Activated CD8-positive, alpha-beta T cell treated with anti-CD3 and anti-CD28 coated beads, Interleukin-2, amount 10 ng/mL, durations not matched to agents 7 days and 5 days (primary cell): ENCODE measurements at regions not wholly inside any gene's neighbourhood (a gene's known extent, or its start where the extent isn't known, plus 50 kb on each side); places are given as distances from the start of the nearest gene placed in this dataset.
"Not testable (repeated sequence)": the region's sequence is repeated elsewhere in the genome, so short reads cannot be mapped to it uniquely, and the experiment has no call there.

Experiments used
- ATAC-seq: fragments of 150-1000 bp; cut with Tn5 transposase; one replicate; pipeline ENCODE4 v1.10.0; 2021; ENCODE audit warnings: moderate library complexity
- CTCF ChIA-PET: fragments of 350-600 bp; sonication (Branson Sonifier 250); formaldehyde crosslinking; loops from one replicate; lab custom pipeline; 2021; ENCODE audit warnings: antibody characterized with exemption; lab: Charles Lee
- POLR2A ChIA-PET: fragments of 350-600 bp; sonication (Branson Sonifier 250); formaldehyde crosslinking; loops from one replicate; lab custom pipeline; 2021; ENCODE audit warnings: antibody characterized with exemption; lab: Charles Lee
- DNase-seq: peaks from one replicate; pipeline ENCODE4 v3.0.0-alpha.2; 2020
- H3K27ac Mint-ChIP-seq: one replicate; pipeline ENCODE4 v1.8.0; 2021; ENCODE audit warnings: mild to moderate bottlenecking, mixed read lengths
- H3K27me3 Mint-ChIP-seq: one replicate; pipeline ENCODE4 v1.8.0; 2021; ENCODE audit warnings: low read depth, mixed read lengths
- H3K36me3 Mint-ChIP-seq: one replicate; pipeline ENCODE4 v1.8.0; 2021; ENCODE audit warnings: low read depth, mixed read lengths
- H3K4me1 Mint-ChIP-seq: one replicate; pipeline ENCODE4 v1.8.0; 2021; ENCODE audit warnings: low read depth, mixed read lengths
- H3K4me3 Mint-ChIP-seq: one replicate; pipeline ENCODE4 v1.8.0; 2021; ENCODE audit warnings: mild to moderate bottlenecking, mixed read lengths
- H3K9me3 Mint-ChIP-seq: one replicate; pipeline ENCODE4 v1.8.0; 2022; ENCODE audit warnings: mixed read lengths; ENCODE audit not compliant: insufficient read depth

GRCh38 chr2:186138845-186139244, 347.2 kb upstream of the ZC3H15 start:
- ATAC-seq = no peak
- CTCF ChIA-PET = no interaction called here
- no peak overlapping the region for H3K4me3 Mint-ChIP-seq

GRCh38 chr2:186159101-186159500, 327.0 kb upstream of the ZC3H15 start:
- ATAC-seq (no peak), DNase-seq (no peak)
- CTCF ChIA-PET = no interaction called here
- Mint-ChIP-seq H3K27ac (no peak overlapping the region), H3K9me3 (peaks cover 7% of the 10 kb centered on the region), H3K4me3 (no peak overlapping the region), H3K27me3 (no peaks in the 10 kb centered on the region), H3K36me3 (no peaks in the 10 kb centered on the region), H3K4me1 (no peaks in the 10 kb centered on the region)
- POLR2A ChIA-PET = no interaction called here

More at GRCh38 chr2:186138845-186139244, 347.2 kb upstream of the ZC3H15 start:
- no peaks in the 10 kb centered on the region for H3K36me3 Mint-ChIP-seq
- no peak for DNase-seq
- no peak overlapping the region for H3K27ac Mint-ChIP-seq
- H3K9me3 Mint-ChIP-seq = no peaks in the 10 kb centered on the region
- no peaks in the 10 kb centered on the region for H3K27me3 Mint-ChIP-seq
- POLR2A ChIA-PET = no interaction called here
- no peaks in the 10 kb centered on the region for H3K4me1 Mint-ChIP-seq

DNA sequence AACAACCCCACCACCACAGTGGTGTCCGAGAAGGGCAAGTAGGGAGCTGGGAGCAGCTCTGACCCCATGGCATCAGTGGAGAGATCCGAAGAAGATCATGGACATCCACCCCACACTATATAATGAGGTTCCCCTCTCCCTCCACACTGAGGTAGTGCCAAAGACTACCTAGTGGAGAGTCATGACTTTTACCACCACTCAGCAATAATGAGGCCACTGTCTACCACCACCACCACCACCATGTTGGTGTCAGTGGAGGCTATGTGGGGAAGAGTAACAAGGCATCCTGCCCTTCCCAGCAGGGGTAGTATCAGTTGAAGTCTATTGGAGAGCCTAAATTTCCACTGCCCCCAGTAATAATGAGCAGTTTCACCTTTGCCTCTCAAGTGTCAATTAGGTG, 321.7 kb upstream of the ZC3H15 start:
- ChIA-PET CTCF (no interaction called here), POLR2A (no interaction called here)
- DNase-seq (no peak), ATAC-seq (no peak)
- no peaks in the 10 kb centered on the region for H3K4me1 Mint-ChIP-seq
- H3K27ac Mint-ChIP-seq = no peak overlapping the region
- H3K27me3 Mint-ChIP-seq = no peaks in the 10 kb centered on the region
- H3K9me3 Mint-ChIP-seq = peaks cover 4% of the 10 kb centered on the region
- no peak overlapping the region for H3K4me3 Mint-ChIP-seq
- H3K36me3 Mint-ChIP-seq = no peaks in the 10 kb centered on the region

DNA sequence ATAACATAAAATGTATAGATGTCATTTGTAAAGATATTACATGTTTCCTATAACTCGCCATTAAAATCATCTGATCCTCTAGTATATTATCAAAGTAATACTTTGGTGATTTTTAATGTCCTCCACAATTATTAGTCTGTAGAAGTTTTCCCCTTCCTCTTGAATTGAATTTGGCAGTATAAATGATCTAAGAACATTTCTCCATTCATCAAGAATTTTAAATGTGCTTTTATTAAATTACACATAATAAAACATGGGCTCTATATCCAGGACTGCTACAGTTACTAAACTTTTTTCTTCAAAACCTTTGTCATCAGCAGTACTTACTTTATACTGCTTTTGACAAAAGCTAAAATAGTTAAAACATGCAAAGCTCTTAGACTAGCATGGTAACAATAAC, 315.4 kb upstream of the ZC3H15 start:
- POLR2A ChIA-PET = no interaction called here

DNA sequence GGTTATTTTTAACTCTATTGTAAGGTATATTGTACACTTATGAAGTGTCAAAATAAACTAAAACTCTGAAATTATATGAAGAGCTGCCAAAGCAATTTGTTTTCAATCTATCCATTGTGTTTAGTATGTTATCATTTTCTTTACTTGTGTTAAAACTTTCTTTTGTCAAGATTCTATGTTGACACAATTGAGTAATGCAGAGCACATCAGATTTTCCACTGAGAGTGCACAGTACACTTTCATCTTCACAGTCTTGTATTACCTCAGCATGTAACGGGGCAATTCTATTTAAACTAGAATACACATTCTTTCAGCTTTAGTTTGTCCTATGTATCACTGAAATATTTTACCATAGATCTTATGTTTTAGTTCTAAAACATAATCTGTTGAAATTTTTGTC, 304.4 kb upstream of the ZC3H15 start:
- no peak for DNase-seq
- no peaks in the 10 kb centered on the region for H3K27me3 Mint-ChIP-seq
- H3K36me3 Mint-ChIP-seq = no peaks in the 10 kb centered on the region
- CTCF ChIA-PET = no interaction called here
- no peak overlapping the region for H3K4me3 Mint-ChIP-seq
- POLR2A ChIA-PET = no interaction called here
- H3K9me3 Mint-ChIP-seq = no peaks in the 10 kb centered on the region
- H3K27ac Mint-ChIP-seq = no peak overlapping the region
- no peaks in the 10 kb centered on the region for H3K4me1 Mint-ChIP-seq
- ATAC-seq = no peak

More for the DNA sequence above, 315.4 kb upstream of the ZC3H15 start:
- CTCF ChIA-PET = no interaction called here
- DNase-seq (no peak), ATAC-seq (no peak)
- no peak overlapping the region for H3K27ac Mint-ChIP-seq
- no peaks in the 10 kb centered on the region for H3K9me3 Mint-ChIP-seq
- no peaks in the 10 kb centered on the region for H3K4me1 Mint-ChIP-seq
- no peak overlapping the region for H3K4me3 Mint-ChIP-seq
- no peaks in the 10 kb centered on the region for H3K27me3 Mint-ChIP-seq
- H3K36me3 Mint-ChIP-seq = no peaks in the 10 kb centered on the region

DNA sequence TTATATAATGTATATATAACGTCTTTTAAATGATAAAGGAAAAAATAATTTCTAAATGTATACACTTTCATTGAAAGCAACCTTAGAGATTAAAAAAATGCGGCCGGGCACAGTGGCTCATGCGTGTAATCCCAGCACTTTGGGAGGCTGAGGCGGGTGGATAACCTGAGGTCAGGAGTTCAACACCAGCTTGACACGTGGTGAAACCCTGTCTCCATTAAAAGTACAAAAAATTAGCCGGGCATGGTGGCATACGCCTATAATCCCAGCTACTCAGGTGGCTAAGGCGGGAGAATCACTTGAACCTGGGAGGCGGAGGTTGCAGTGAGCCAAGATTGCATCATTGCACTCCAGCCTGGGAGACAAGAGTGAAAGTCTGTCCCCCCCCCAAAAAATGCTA, 303.7 kb upstream of the ZC3H15 start:
- ATAC-seq, H3K4me3 Mint-ChIP-seq, H3K9me3 Mint-ChIP-seq, H3K27me3 Mint-ChIP-seq, H3K27ac Mint-ChIP-seq, H3K36me3 Mint-ChIP-seq, POLR2A ChIA-PET, H3K4me1 Mint-ChIP-seq, DNase-seq, CTCF ChIA-PET: not testable (repeated sequence)

DNA sequence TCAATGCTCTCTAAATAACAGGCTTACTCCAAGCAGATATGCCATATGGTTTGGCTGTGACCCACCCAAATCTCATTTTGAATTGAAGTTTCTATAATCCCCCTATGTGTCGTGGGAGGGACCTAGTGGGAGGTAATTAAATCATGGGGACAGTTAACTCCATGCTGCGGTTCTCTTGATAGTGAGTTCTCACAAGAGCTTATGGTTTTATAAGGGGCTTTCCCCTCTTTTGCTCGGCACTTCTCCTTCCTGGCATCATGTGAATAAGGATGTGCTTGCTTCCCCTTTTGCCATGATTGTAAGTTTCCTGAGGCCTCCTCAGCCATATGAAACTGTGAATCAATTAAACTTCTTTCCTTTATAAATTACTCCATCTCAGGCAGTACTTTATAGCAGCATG, 302.7 kb upstream of the ZC3H15 start:
- Mint-ChIP-seq H3K4me3 (no peak overlapping the region), H3K4me1 (no peaks in the 10 kb centered on the region), H3K36me3 (no peaks in the 10 kb centered on the region), H3K27me3 (no peaks in the 10 kb centered on the region), H3K27ac (no peak overlapping the region), H3K9me3 (no peaks in the 10 kb centered on the region)
- ATAC-seq (no peak), DNase-seq (no peak)
- POLR2A ChIA-PET = no interaction called here
- CTCF ChIA-PET = no interaction called here

DNA sequence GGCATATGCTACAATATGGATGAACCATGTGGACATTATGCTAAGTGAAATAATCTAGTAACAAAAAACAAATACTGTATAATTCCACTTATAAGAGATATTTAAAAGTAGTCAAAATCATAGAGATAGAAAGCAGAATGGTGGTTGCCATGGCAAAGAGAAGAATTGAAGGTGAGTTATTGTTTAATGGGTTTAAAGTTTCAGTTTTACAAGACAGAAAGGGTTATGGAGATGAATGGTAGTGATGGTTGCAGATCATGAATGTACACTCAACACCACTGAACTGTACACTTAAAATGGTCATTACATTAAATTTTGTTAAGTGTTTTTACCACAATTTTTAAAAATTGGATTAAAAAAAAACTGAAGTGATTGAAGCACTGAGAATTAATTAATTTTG, 298.2 kb upstream of the ZC3H15 start:
- no peak for ATAC-seq
- H3K27ac Mint-ChIP-seq = no peak overlapping the region
- POLR2A ChIA-PET = no interaction called here
- no peak overlapping the region for H3K4me3 Mint-ChIP-seq
- H3K27me3 Mint-ChIP-seq = no peaks in the 10 kb centered on the region
- no peaks in the 10 kb centered on the region for H3K36me3 Mint-ChIP-seq
- H3K4me1 Mint-ChIP-seq = no peaks in the 10 kb centered on the region
- CTCF ChIA-PET = no interaction called here
- peaks cover 4% of the 10 kb centered on the region for H3K9me3 Mint-ChIP-seq
- no peak for DNase-seq

- H3K27me3 Mint-ChIP-seq = no peaks in the 10 kb centered on the region
- no peaks in the 10 kb centered on the region for H3K4me1 Mint-ChIP-seq
- ATAC-seq (no peak), DNase-seq (no peak)
- ChIA-PET POLR2A (no interaction called here), CTCF (interaction anchor here (1.2 kb wide), 1 partner anchor 15 kb away, joined by 3 read pairs; no protein-coding TSS in a partner anchor)
- H3K36me3 Mint-ChIP-seq = no peaks in the 10 kb centered on the region
- peaks cover 4% of the 10 kb centered on the region for H3K9me3 Mint-ChIP-seq
- H3K27ac Mint-ChIP-seq = no peak overlapping the region
- H3K4me3 Mint-ChIP-seq = no peak overlapping the region
Measured at GRCh38 chr2:186189816-186190215, 296.2 kb upstream of the ZC3H15 start.

- H3K4me3 Mint-ChIP-seq = no peak overlapping the region
- POLR2A ChIA-PET = no interaction called here
- DNase-seq = no peak
- H3K36me3 Mint-ChIP-seq = no peaks in the 10 kb centered on the region
- H3K27ac Mint-ChIP-seq = no peak overlapping the region
- peaks cover 4% of the 10 kb centered on the region for H3K9me3 Mint-ChIP-seq
- no peaks in the 10 kb centered on the region for H3K4me1 Mint-ChIP-seq
- CTCF ChIA-PET = no interaction called here
- no peaks in the 10 kb centered on the region for H3K27me3 Mint-ChIP-seq
- ATAC-seq = no peak
Measured at GRCh38 chr2:186195696-186196095, 290.4 kb upstream of the ZC3H15 start.

- Mint-ChIP-seq H3K4me3 (no peak overlapping the region), H3K9me3 (no peaks in the 10 kb centered on the region)
- CTCF ChIA-PET = no interaction called here
Measured at GRCh38 chr2:186197955-186198354, 288.1 kb upstream of the ZC3H15 start.

GRCh38 chr2:186199029-186199428, 287.0 kb upstream of the ZC3H15 start:
- ChIA-PET POLR2A (no interaction called here), CTCF (no interaction called here)
- Mint-ChIP-seq H3K4me1 (no peaks in the 10 kb centered on the region), H3K4me3 (no peak overlapping the region), H3K36me3 (no peaks in the 10 kb centered on the region), H3K27ac (no peak overlapping the region), H3K27me3 (no peaks in the 10 kb centered on the region), H3K9me3 (no peaks in the 10 kb centered on the region)
- DNase-seq (no peak), ATAC-seq (no peak)

More at GRCh38 chr2:186197955-186198354, 288.1 kb upstream of the ZC3H15 start:
- Mint-ChIP-seq H3K4me1 (no peaks in the 10 kb centered on the region), H3K36me3 (no peaks in the 10 kb centered on the region), H3K27me3 (no peaks in the 10 kb centered on the region), H3K27ac (no peak overlapping the region)
- POLR2A ChIA-PET = no interaction called here
- DNase-seq (no peak), ATAC-seq (no peak)

DNA sequence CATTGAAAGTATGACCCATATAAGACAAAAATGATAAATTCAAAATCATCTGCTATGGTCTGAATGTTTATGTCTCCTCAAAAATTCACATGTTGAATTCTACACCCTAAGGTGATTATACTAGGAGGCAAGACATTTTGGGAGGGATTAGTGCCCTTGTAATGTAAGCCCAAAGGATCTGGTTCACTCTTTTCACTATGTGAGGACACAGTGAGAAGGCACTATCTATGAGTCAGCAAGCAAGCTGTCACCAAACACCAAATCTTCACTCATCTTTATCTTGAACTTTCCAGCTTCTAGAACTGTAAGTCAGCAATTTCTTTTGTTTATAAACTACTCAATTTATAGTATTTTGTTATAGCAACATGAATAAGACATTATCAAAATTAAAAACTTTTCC, 284.7 kb upstream of the ZC3H15 start:
- no peaks in the 10 kb centered on the region for H3K9me3 Mint-ChIP-seq
- no peak overlapping the region for H3K4me3 Mint-ChIP-seq
- no peak for ATAC-seq
- no peaks in the 10 kb centered on the region for H3K36me3 Mint-ChIP-seq
- no peak overlapping the region for H3K27ac Mint-ChIP-seq
- no peaks in the 10 kb centered on the region for H3K4me1 Mint-ChIP-seq
- POLR2A ChIA-PET = no interaction called here
- no peaks in the 10 kb centered on the region for H3K27me3 Mint-ChIP-seq
- CTCF ChIA-PET = no interaction called here
- DNase-seq = no peak
